HS-27A (cell line): ENCODE measurements at regions not wholly inside any gene's neighbourhood (a gene's known extent, or its start where the extent isn't known, plus 50 kb on each side); places are given as distances from the start of the nearest gene placed in this dataset.
A peak's percentile ranks its signal among the peaks of the same experiment; 100 is the strongest.

Experiments used
- DNase-seq: peaks from one replicate; pipeline ENCODE4 v3.0.0-alpha.2; 2012; ENCODE audit warnings: low read depth, missing footprints

DNA sequence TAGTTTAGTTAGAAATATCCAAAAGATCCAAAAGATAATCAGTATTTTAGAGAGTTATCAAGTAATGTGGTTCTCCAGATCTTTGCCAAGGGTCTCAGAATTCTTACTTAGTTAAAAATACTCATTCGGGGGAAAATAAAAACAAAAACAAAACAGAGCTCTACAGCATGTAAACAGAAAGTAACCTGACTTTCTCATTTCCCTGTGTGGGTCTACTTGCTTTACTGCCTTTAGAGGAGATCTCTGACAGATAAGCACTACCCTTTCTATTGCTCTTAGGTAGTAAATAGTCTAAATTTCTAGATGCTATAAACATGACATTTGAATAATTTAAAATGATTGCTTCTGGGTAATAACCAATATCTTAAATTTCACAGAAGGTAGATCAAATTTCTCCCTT is 371.8 kb downstream of the RPL10L start:
- DNase-seq: no peak

DNA sequence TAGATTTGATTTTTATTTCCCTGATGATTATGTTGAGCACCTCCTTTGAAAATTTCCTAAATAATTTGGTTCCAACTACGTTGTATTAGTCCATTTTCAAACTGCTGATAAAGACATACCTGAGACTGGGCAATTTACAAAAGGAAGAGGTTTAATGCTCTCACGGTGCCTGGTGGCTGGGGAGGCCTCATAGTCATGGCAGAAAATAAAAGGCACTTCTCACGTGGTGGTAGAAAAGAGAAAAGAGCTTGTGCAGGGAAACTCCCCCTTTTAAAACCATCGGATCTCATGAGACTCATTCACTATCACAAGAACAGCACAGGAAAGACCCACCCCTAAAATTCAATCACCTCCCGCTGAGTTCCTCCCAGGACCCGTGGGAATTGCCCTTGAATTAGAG is 372.3 kb downstream of the RPL10L start:
- no peak for DNase-seq

DNA sequence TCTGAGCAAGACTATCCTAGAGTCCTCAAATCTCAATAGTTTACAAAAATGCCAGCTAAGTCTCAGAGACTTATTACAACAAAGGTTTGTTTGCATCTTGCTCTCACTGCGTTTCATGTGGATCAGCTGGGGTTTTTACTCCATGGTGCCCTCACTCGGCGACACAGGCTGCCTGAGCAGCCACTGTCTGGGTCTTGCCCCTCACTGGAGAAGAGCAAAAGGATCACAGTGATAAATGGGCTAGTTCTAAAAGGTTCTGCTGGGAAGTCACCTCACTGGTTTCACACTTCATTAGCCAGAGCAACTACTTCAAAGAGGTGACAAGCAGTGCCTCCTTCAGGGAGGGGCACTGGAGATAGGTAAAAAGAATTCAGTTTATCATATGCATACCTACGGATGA is 392.0 kb downstream of the RPL10L start:
- DNase-seq: no peak

- DNase-seq: no peak
These were observed 395.2 kb downstream of the RPL10L start for GRCh38 chr14:46256381-46256780.

DNA sequence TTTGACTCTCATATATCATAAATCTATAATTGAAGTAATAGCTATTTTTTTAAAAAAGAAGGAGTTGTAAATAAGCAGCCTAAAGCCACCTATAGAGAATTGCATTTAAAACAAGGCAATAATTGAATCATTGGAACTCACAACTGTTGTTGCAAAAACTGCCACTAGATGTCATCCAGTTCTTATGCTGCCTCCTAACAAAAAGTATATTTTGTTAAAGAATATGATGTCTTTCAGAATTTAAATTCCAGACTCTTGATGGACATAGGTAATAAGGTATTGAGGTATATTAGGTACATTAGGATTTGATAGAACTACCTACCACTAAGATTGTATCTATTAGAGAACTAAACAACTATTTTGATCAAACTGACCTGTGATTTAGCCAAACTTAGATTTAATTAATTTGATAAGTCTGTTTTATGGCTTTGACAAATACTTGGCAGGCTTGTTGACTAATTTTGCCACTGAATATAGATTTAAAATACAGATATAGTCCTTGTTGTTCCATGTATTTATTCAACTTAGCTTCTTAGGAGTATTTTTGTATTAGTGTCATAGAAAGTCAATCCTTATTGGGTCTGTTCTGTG is 401.4 kb downstream of the RPL10L start:
- DNase-seq: no peak

- no peak for DNase-seq
These were observed 403.5 kb downstream of the RPL10L start for GRCh38 chr14:46248001-46248630.

GRCh38 chr14:46245276-46245675 is 406.3 kb downstream of the RPL10L start:
- DNase-seq: no peak

GRCh38 chr14:46233786-46234185 is 417.8 kb downstream of the RPL10L start:
- DNase-seq: no peak

- DNase-seq: no peak
These were observed 421.0 kb downstream of the RPL10L start for GRCh38 chr14:46230540-46230939.

DNA sequence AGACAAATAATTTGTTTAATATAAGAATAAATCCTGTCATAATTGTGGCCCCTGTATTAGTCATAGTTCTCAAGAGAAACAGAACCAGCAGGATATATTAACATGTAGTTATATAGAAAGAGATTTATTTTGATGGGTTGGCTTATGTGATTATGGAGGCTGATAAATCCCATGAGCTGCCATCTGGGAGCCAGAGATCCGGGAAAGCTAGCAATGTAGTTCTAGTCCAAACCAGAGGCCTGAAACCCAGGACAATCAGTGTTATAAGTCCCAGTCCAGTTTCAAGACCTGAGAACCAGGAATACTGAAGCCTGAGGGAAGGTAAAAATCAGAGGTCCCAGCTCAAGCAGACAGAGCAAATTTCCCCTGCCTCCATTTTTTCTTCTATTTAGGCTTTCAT is 435.8 kb downstream of the RPL10L start:
- DNase-seq: no peak

DNA sequence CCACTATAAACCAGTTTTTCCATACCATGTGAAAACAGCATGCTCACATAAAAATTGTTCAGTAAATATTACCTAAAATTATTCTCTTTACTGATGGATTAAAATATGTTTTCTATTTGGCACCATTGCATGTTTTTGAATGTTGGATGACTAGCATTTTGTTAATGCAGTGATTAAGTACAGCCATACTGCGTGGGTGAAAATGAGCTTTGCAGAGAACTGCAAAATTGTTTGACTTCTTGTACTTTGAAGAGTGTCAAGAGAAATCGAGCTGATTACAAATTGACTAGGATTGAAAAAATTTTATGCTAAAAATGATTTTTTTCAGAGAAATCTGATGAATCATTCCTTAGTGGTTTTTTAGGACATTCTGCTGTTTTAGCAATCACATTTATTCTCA is 452.9 kb downstream of the RPL10L start:
- no peak for DNase-seq

GRCh38 chr14:46197856-46198255 is 453.7 kb downstream of the RPL10L start:
- peak; percentile 8 for DNase-seq
